ENCODE measurements at regions not wholly inside any gene's neighbourhood (a gene's known extent, or its start where the extent isn't known, plus 50 kb on each side); places are given as distances from the start of the nearest gene placed in this dataset.
A peak's percentile ranks its signal among the peaks of the same experiment; 100 is the strongest.
"Not testable (repeated sequence)": the region's sequence is repeated elsewhere in the genome, so short reads cannot be mapped to it uniquely, and the experiment has no call there.

DNA sequence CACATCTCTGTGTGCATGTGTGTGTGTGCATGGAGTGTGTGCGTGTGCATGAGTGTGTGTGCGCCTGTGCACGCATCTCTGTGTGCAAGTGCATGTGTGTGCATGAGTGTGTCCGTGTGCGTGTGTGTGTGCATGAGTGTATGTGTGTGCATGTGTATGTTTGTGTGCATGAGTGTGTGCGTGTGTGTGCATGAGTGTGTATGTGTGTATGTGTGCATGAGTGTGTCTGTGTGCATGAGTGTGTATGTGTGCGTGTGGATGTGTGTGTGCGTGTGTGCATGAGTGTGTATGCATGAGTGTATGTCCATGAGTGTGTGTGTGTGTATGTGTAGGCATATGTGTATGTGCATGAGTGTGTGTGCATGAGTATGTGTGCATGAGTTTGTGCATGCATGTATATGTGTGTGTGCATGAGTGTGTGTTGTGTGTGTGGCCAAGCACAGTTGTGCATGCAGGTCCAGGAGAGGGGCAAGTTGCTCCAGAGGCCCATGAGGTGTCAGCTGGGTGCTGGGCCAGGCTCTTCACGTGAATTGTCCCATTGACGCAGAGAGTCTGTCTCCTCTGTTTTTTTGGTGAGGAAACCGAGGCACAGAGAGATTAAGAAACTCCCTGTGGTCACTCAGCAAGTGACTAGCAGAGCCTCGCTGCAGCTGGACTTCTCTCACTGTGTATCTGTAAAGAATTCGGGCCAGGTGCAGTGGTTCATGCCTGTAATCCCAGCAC lies 75.5 kb downstream of the ASB1 start:
- DNase-seq: no peak

DNA sequence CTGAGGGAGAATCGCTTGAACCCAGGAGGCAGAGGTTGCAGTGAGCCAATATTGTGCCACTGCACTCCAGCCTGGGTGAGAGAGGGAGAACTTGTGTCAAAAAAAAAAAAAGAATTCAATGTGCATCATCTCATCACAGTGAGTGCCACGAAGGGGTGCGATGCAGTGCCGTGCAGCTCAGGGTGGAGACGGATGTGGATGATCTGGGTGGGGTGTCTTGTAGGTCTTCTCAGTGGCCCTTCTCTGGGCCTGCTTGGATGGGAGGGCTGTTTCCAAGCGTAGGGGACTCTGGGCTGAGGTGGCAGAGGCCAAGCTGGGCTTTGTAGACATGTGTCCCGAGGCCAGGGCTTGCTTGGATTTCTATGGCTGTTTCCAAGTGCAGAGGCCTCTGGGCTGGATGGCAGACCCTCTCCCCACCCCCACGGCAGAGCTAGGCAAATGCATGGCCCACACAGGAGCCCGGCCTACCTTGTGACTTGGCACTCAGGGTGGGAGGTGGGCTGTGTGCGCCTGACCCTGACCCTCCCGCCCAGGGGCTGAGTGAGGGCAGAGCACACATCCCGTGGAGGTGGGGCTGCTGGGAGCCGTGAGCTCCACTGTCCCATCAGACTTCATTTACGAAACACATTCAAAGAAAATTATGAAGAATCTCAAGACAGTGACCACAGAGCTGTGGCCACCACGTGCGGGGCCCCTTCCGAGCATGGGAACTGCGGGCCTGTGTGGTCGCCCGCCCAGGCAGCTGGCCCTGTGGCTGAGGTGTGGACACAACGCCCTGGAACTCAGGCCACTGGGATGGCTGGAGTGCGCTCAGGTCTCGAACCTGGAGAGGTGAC lies 76.4 kb downstream of the ASB1 start:
- no peak for DNase-seq

DNA sequence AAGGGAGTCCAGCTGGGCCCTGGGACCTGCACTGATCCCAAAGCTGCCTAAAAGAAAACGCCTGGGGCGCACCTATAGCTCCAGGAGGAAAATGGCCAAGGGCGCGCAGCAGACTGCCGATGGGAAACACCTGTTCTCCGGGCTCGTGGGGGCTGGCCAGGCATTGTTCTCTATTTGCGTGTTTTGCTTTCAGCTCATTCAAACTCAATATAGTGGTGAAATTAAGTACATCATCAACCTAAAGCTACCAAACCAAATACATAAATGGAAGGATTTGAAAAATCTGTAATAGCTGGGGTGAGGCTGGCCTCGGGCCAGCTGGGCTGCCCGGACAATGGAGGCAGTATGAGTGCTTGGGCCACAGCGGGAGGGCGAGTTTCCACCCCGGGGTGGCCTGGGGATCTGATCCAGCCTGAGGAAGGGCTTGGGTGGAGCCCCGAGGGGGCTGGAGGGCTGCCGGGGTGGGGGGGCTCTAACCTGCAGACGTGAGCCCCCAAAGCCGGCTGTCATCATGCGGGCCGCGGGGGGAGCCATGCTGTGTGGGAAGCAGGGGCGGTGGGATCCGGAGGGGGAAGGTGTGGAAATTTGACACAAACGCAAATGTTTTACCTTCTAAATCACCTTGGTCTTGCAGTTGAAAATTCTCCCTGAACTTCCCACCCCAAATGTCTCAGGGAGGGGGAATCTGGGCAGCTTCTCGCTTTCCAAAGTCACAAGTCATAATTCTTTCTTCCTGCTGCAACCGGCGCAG lies 77.6 kb downstream of the ASB1 start:
- DNase-seq: no peak

DNA sequence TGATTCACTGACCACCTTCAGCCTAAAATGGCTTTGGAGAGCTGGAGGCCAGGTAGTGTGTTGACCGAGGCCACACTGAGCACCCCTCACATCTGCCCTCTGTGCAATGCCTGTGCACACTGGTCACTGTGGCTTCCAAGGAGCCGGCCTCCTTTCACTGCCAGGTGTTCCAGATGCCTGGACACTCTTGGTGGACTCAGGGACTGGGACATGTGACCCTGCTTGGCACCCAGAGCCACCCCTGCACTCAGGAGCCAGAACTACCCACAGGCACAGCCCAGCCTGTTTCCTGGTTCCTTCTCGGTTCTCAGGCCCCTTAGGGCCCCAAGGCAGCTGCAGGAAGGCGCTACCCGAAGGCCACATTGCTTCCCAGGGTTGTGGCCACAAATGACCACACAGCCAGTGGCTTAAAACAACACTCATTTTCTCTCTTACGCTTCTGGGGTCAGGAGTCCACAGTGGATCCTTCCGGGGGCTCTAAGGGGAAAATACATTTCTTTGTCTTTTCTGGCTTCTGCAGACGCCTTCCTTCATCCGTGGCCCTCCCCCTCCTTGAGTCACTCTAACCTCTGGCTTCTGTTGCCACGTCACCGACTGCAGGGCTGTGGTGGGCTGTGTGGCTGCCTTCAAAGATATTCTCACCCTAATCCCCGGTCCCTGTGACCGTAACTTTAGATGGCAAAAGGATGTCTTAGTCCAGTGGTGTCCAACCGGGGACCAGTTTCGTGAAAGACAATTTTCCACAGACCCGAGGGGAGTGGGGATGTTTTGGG lies 78.6 kb downstream of the ASB1 start:
- no peak for DNase-seq

GRCh38 chr2:238505892-238506280 lies 79.2 kb downstream of the ASB1 start:
- no peak for DNase-seq

DNA sequence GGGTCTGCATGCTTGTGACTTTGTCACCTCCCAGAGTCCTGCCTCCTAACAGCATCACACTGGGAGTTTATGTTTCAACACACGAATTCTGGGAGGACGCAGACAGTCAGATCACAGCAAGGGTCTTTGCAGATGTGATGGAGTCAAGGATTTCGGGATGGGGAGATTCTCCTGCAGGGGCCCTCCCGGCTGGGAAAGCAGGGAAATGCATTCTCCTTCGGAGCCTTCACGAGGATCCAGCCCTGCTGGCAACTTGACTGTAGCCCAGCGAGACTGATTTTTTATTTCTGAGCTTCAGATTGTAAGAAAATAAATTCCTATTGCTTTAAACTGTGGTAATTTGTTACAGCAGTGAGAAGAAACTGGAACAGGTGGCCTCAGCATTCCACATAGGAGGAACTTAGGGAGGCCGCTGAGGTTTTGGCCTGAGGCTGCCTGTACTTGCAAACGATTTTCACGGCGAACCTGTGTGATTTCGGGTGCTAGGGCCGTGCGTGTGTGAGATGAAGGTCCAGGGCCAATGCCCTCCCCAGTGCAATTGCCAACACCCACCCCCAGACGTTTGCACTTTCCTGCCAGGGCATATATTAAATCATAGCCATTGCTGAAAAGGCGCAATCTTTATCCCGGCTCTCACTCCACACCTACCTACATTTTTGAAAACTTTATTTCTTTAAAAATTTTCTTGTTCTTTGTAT lies 79.8 kb downstream of the ASB1 start:
- DNase-seq: no peak

- no peak for DNase-seq
Observed at GRCh38 chr2:238507836-238508235, 81.1 kb downstream of the ASB1 start.

DNA sequence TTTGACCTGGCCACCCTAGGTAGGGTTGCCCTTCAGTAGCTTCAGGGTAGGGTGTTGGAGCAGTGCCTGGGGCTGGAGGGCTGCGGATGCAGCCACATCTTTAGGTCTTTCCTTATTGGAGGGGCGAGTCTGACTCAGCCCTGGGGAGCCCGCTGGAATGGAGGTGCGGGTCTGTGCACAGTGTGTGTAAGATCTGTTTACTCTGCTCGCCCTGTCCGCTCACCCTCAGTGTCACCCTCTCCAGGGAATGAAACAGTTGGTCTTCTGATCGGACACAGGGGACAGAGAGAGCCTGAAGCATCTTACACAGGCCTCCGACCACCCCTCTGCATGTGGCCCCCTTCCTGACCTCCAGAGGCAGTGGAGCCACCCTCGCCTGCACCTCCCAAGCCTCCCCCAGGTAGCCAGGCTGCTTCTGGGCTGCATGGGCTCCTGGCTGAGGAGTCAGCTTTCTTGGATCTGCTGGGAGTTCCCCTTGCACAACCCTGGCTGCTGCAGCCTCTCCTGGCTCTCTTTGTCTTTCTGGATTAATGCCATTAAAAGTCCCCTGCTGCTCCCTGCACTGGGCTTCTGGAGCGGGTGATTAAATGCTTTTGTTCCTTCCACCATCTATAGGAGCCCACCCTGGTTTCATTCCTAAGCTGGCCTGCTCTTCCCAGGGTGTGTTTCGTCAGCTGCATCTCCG lies 82.6 kb downstream of the ASB1 start:
- no peak for DNase-seq

DNA sequence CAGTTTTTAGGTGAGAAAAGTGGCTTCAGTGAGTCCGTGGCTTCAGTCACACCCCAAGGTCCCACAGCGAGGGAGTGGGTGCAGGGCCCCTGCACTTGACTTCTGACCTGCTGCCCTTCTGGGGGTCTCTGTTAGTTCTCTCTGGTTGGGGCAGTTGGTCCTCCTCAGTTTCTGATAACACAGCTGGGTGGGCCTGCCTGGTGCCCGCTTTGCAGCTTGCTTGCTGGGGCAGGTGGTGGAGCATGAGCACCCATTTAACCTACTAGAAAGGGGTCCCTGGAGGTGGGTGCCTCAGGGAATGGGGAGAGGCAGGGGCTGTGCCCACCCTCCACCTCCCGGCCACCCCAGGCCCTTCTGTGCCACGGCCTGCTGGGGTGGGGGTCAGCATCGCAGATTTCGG lies 83.2 kb downstream of the ASB1 start:
- DNase-seq: no peak

DNA sequence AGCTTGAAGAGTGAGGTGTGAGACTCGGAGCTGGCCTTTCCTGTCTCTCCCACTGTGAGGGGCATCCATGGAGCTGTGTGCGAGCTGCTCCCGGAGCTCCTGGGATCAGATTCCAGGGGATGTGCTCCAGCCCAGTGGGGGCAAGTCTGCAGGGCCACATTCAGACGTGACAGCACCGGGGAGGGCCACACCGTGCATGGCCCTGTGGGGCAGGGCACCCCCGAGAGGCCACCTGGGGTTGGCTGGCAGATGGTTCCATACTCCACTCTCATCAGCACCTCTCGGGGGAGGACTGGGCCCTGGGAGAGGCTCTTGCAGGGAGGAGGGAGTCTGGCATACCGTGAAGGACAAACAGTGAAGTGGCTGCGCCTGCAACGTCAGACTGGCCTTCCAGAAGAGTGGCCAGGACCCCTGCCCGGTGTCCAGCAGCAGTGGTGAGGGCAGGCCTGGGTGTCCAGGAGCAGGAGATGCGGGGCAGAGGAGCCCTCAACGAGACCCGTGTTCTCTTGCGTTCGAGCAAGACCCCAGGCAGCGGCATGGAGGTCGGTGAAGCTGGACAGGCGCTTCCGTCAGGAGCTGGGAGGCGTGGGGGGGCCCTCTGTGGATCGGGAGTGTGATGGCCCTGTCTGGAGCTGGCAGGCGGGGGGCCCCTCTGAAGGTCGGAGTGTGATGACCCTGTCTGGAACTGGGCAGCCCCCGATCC lies 84.3 kb downstream of the ASB1 start:
- no peak for DNase-seq

DNA sequence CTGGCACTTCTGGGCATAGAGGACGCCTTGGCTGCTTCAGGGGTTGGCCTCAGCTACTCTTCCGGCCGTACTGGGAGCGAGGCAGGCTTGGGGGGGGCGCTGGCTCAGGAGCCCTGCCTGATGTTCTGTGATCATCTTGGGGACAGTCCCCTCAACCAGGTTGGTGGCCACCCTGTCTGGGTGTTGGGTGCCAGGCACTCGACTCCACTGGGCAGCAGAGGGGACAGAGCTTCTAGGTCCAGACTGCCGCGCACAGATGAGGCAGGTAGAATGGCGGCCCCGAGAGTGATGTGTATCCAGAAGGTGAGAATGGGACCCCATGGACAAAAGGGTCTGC lies 84.9 kb downstream of the ASB1 start:
- no peak for DNase-seq

- DNase-seq: no peak
Observed at GRCh38 chr2:238512247-238512867, 85.6 kb downstream of the ASB1 start.

DNA sequence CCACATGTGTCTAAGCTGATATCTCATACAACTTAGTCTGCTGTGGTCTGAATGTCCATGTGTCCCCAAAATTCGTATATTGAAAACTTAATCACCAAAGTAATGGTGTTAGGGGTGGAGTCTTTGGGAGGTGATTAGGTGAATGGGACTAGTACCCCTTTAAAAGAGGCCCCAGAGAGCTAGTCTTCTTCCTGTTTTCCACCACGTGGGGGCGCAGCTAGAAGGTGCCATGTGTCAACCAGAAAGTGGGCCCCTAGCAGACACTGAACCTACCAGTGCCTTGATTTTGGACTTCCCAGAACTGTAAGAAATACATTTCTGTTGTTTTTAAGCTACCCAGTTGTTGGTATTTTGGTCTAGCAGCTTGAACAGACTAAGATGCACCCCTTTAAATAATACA lies 86.6 kb downstream of the ASB1 start:
- DNase-seq: peak; percentile 5 to 51

GRCh38 chr2:238514024-238514423 lies 87.3 kb downstream of the ASB1 start:
- not testable (repeated sequence) for DNase-seq

DNA sequence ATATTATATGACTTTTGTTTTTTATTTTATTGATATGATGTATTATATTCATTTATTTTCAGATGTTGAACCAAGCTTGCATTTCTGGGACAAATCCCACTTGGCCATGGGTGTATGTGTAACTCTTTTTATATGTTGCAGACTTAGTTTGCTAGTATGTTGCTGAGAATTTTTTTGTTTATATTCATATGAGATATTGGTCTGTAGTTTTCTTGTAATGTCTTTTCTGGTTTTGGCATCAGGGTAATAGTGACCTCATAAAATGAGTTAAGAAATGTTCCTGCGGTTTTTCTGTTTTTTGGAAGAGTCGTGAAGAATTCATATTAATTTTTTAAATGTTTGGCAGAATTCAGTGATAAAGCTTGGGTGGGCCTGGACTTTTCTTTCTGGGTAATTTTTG lies 88.7 kb downstream of the ASB1 start:
- DNase-seq: no peak

DNA sequence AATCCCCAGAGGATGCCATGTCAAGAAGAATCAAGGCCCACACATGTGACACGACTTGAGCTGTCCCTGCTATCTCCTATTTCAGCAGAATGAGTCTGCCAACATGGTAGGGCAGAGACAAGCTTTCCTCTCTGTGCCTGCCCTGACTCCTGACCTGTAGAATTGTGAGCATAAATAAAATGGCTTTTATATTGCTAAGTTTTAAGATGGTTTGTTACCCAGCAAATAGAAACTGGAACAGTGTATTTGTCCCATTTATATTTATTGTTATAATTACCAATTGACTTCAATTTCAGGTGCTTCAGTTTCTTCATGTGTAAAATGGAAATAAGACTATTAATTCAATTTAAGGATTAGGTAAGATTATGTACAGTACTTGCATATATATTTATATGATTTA lies 90.5 kb downstream of the ASB1 start:
- DNase-seq: no peak

- DNase-seq: no peak
Observed at GRCh38 chr2:238518172-238518820, 91.6 kb downstream of the ASB1 start.

DNA sequence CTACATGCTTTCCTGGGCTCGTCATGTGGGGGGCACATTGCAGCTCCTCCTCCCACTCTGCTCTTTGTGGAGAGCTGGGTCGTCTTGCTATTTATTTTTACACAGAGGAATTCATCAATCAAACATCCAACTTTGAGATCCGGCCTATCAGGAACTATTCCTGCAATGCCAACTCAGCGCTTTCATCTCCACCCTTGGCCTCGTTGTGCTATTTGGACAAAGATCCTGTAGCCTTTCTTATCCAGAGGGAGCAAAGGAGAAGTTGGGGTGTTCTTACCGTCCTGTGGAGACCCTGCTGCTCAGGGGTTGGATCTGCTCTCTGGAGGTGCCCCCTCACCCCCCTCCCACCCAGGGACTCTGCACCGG lies 92.1 kb downstream of the ASB1 start:
- DNase-seq: no peak

- DNase-seq: no peak
Observed at GRCh38 chr2:238520359-238520886, 93.7 kb downstream of the ASB1 start.

- no peak for DNase-seq
Observed at GRCh38 chr2:238521002-238521401, 94.3 kb downstream of the ASB1 start.

Measured in inflammatory macrophage treated with lipopolysaccharide for 1 hour (primary cell).